ENCODE measurements at regions not wholly inside any gene's neighbourhood (a gene's known extent, or its start where the extent isn't known, plus 50 kb on each side); places are given as distances from the start of the nearest gene placed in this dataset.

DNA sequence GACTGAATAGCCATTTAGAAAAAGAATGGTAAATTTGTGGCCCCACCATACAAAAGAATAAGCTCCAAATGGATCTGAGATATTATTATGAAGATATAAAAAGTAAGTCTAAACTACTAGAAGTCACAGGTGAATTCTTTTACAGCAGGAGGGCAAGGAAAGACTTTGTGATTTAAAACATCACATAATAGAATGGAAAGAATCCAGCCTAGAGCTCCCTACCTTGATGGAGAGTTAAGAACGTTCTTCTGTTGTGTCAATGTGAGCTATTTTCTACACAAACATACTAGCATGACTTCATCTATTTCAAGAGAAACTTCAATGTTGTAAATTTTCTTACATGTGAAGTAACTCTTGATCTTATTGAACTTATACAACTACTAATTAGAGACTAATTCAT is 100.0 kb upstream of the NRSN1 start:
- BruUV-seq (replicated peaks), result no TSS peak
- POLR2A ChIA-PET, result no interaction called here
- H3K27me3 Mint-ChIP-seq (ENCODE audit: insufficient read depth, unreplicated experiment), result no peaks in the 10 kb centered on the region
- peaks cover 25% of the 10 kb centered on the region for H3K9me3 Mint-ChIP-seq (ENCODE audit: unreplicated experiment)
- CTCF ChIA-PET, result no interaction called here
- TF ChIP-seq, protein P1, sequence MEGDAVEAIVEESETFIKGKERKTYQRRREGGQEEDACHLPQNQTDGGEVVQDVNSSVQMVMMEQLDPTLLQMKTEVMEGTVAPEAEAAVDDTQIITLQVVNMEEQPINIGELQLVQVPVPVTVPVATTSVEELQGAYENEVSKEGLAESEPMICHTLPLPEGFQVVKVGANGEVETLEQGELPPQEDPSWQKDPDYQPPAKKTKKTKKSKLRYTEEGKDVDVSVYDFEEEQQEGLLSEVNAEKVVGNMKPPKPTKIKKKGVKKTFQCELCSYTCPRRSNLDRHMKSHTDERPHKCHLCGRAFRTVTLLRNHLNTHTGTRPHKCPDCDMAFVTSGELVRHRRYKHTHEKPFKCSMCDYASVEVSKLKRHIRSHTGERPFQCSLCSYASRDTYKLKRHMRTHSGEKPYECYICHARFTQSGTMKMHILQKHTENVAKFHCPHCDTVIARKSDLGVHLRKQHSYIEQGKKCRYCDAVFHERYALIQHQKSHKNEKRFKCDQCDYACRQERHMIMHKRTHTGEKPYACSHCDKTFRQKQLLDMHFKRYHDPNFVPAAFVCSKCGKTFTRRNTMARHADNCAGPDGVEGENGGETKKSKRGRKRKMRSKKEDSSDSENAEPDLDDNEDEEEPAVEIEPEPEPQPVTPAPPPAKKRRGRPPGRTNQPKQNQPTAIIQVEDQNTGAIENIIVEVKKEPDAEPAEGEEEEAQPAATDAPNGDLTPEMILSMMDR (IDR thresholded peaks at IDR 0.05; ENCODE audit: unreplicated experiment), result no peak
- intact Hi-C loops (cut with micrococcal nuclease), result no loop called here
- DNase-seq (ENCODE audit: unreplicated experiment), result no peak
- no peak overlapping the region for H3K4me3 Mint-ChIP-seq (ENCODE audit: unreplicated experiment)
- H3K27ac Mint-ChIP-seq (ENCODE audit: low read depth, unreplicated experiment), result no peak overlapping the region
- H3K4me1 Mint-ChIP-seq (ENCODE audit: insufficient read depth, unreplicated experiment), result no peaks in the 10 kb centered on the region
- no peaks in the 10 kb centered on the region for H3K36me3 Mint-ChIP-seq (ENCODE audit: insufficient read depth, unreplicated experiment)

DNA sequence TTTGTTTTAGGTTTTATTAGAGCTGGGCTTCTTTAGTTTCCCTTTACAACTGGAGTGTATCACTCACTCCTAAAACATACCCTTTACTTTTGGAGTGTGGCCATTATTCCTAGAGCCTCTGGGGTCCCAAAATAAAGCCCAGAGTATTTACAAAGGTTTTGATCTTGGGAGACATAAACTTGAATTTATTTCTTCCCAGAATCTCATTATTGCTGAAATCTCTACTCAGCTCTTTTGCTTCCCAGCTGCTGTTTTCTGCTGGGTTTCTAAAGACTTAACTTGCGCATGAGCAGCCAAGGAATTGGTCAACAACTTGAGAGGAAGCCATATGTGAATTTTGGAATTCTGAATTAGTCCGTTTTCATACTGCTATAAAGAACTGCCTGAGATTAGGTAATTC is 94.5 kb upstream of the NRSN1 start:
- Mint-ChIP-seq H3K27ac (ENCODE audit: low read depth, unreplicated experiment) (no peak overlapping the region), H3K4me1 (ENCODE audit: insufficient read depth, unreplicated experiment) (no peaks in the 10 kb centered on the region), H3K9me3 (ENCODE audit: unreplicated experiment) (peaks cover 24% of the 10 kb centered on the region), H3K4me3 (ENCODE audit: unreplicated experiment) (no peak overlapping the region), H3K27me3 (ENCODE audit: insufficient read depth, unreplicated experiment) (no peaks in the 10 kb centered on the region), H3K36me3 (ENCODE audit: insufficient read depth, unreplicated experiment) (no peaks in the 10 kb centered on the region)
- BruUV-seq (replicated peaks), result no TSS peak
- no peak for DNase-seq (ENCODE audit: unreplicated experiment)
- intact Hi-C loops (cut with micrococcal nuclease), result no loop called here
- ChIA-PET CTCF (no interaction called here), POLR2A (interaction anchor here (0.7 kb wide), 1 partner anchor 13 kb away, joined by 3 read pairs; no protein-coding TSS in a partner anchor)
- TF ChIP-seq, protein P1 (IDR thresholded peaks at IDR 0.05; ENCODE audit: unreplicated experiment), result no peak

DNA sequence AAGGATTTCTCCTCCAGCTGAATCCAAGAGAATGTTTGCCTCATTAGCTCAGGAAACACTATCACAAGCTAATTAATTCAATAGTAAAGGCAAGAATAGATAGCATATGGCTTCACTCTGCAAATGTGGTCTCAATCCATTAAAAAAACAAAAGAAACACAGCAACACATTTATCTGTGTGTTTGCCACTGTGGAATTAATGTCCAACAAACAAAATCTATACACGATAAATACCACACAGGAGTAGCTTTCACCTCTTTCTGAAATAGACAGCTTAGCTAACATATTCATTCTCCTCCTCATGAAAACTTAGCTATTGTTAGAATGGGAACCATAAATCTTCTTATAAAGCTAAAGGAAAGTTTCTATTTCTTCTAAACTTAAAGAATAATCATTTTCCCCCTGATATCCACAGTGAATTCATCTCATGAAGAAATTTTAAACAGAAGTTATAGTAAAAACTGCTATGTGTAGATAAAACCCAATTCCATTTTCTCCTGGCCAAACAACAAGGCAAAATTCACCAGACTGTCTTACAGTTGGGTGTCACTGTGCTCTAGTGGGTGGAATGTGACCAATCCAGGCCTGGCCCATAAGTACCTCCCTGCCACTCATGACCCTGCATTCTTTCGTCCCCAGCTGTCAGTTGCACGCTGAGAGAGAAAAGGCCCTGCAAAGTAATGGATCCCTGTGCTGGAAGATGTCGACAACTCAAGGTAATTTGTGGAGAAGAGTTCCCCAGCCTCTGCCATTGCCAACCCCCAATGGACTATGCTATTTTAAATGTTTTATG is 92.9 kb upstream of the NRSN1 start:
- intact Hi-C loops (cut with micrococcal nuclease), result no loop called here
- Mint-ChIP-seq H3K27me3 (ENCODE audit: insufficient read depth, unreplicated experiment) (no peaks in the 10 kb centered on the region), H3K9me3 (ENCODE audit: unreplicated experiment) (peaks cover 21% of the 10 kb centered on the region), H3K4me1 (ENCODE audit: insufficient read depth, unreplicated experiment) (no peaks in the 10 kb centered on the region), H3K27ac (ENCODE audit: low read depth, unreplicated experiment) (no peak overlapping the region), H3K4me3 (ENCODE audit: unreplicated experiment) (no peak overlapping the region), H3K36me3 (ENCODE audit: insufficient read depth, unreplicated experiment) (no peaks in the 10 kb centered on the region)
- no TSS peak for BruUV-seq (replicated peaks)
- TF ChIP-seq, protein P1 (IDR thresholded peaks at IDR 0.05; ENCODE audit: unreplicated experiment), result no peak
- DNase-seq (ENCODE audit: unreplicated experiment), result no peak
- ChIA-PET CTCF (interaction anchor here (0.7 to 1.8 kb wide), 4 partner anchors 10 to 170 kb away, joined by 3 to 6 read pairs (median 3); no protein-coding TSS in a partner anchor), POLR2A (interaction anchor here (0.6 kb wide), 1 partner anchor 294 kb away, joined by 3 read pairs; no protein-coding TSS in a partner anchor)

DNA sequence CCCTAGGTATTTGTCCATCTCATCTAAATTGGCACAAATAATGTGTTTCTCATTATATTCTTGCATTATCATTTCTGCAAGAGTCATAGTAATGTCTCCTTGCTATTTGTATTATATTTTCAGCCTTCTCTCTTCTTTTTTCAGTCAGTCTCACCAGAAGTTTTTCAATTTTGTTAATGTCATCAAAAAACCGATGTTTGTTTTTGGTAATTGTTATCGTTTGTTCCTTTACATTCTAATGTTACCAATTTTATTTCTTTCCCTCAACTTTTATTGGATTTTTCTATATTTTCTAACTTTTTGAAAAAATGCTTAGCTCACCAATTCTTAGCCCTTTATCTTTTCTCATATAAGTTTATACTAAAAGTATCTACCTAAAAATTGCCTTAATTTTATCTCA is 82.2 kb upstream of the NRSN1 start:
- Mint-ChIP-seq H3K4me1 (ENCODE audit: insufficient read depth, unreplicated experiment) (no peaks in the 10 kb centered on the region), H3K27ac (ENCODE audit: low read depth, unreplicated experiment) (no peak overlapping the region), H3K36me3 (ENCODE audit: insufficient read depth, unreplicated experiment) (no peaks in the 10 kb centered on the region), H3K4me3 (ENCODE audit: unreplicated experiment) (no peak overlapping the region), H3K9me3 (ENCODE audit: unreplicated experiment) (peaks cover 13% of the 10 kb centered on the region), H3K27me3 (ENCODE audit: insufficient read depth, unreplicated experiment) (peaks cover 8% of the 10 kb centered on the region)
- intact Hi-C loops (cut with micrococcal nuclease), result no loop called here
- BruUV-seq (replicated peaks), result no TSS peak
- POLR2A ChIA-PET, result interaction anchor here (0.6 kb wide), 1 partner anchor 13 kb away, joined by 3 read pairs; no protein-coding TSS in a partner anchor
- TF ChIP-seq, protein P1 (IDR thresholded peaks at IDR 0.05; ENCODE audit: unreplicated experiment), result no peak
- DNase-seq (ENCODE audit: unreplicated experiment), result no peak
- CTCF ChIA-PET, result no interaction called here
